ENCODE measurements at regions not wholly inside any gene's neighbourhood (a gene's known extent, or its start where the extent isn't known, plus 50 kb on each side); places are given as distances from the start of the nearest gene placed in this dataset.

DNA sequence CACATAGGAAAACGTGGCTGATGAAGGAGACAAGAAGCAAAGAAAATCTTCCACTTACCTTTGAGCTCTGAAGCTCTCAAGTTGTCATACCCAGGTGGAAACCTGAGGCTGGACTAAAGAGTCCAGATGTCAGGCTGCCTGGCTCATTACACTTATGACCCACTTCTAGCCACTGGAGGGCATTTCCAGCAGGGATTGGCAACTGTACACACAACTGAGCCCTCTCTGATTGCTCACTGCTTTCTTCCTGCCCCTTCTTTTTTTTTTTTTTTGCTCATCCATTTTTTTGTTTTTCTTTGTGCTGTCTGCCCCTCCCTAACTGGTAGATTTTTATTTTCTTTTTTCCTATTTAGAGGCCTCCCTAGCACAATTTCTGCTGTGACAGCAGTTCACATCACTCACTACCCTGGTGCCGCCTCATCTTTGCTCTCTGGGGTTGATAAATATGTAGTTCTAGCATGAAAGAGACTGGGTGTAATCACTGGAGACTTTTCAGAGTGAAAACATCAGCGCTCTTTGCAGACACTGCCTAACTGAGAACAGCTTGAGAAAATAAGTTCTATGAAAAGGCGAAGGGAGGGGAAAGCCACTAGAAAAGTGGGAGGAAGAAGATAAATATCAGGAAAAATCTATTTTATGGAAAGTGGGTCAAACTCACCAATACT is 334.5 kb downstream of the NUF2 start:
- WGBS (ENCODE audit: insufficient coverage, insufficient replicate concordance, low lambda C conversion rate, missing lambda C conversion rate) = 14% methylated on average over 4 of the region's 4 CpGs
- ChIA-PET RAD21 (ENCODE audit: unreplicated experiment) (no interaction called here), POLR2A (no interaction called here), SMC1A (ENCODE audit: uncharacterized antibody, unreplicated experiment) (interaction anchor here (1.1 kb wide), 1 partner anchor 143 kb away, joined by 3 read pairs; no protein-coding TSS in a partner anchor), CTCF (interaction anchor here (0.6 kb wide), 1 partner anchor 621 kb away, joined by 3 read pairs; no protein-coding TSS in a partner anchor)
- Histone ChIP-seq H2AFZ (ENCODE audit: control insufficient read depth, low read depth, low read length) (no peak overlapping the region), H3K4me2 (ENCODE audit: control insufficient read depth, insufficient read depth) (no peak overlapping the region), H3K4me3 (no peak overlapping the region), H4K20me1 (ENCODE audit: control insufficient read depth, insufficient read depth) (no peaks in the 10 kb centered on the region), H3K27me3 (replicated peaks in 1 of 2; ENCODE audit: control insufficient read depth in 2 of 2, insufficient read depth in 2 of 2, low read length in 1 of 2) (no peaks in the 10 kb centered on the region), H3K36me3 (ENCODE audit: control insufficient read depth in 2 of 2, insufficient read depth in 2 of 2, low read length in 1 of 2) (no peaks in the 10 kb centered on the region), H3K4me1 (ENCODE audit: control insufficient read depth, insufficient read depth, low read length) (no peaks in the 10 kb centered on the region), H3K9me3 (replicated peaks; ENCODE audit: control insufficient read depth, insufficient read depth, low read length) (no peaks in the 10 kb centered on the region), H3K79me2 (ENCODE audit: control insufficient read depth, insufficient read depth, low read length) (no peaks in the 10 kb centered on the region), H3K9ac (ENCODE audit: control insufficient read depth, insufficient read depth, low read length) (no peak overlapping the region), H3K27ac (ENCODE audit: control insufficient read depth, insufficient read depth) (no peak overlapping the region)
- TF ChIP-seq YBX1 (IDR thresholded peaks at IDR 0.05) (no peak), RELA (IDR thresholded peaks at IDR 0.05; ENCODE audit: borderline replicate concordance, partially characterized antibody) (no peak), SUZ12 (IDR thresholded peaks at IDR 0.05; ENCODE audit: unreplicated experiment) (no peak), LARP7 (IDR thresholded peaks at IDR 0.05) (no peak), FOXM1 (IDR thresholded peaks at IDR 0.05; ENCODE audit: low read depth, low read length) (no peak), SIX5 (IDR thresholded peaks at IDR 0.05; ENCODE audit: low read depth, low read length, severe bottlenecking) (no peak), RCOR1 (conservative IDR thresholded peaks at IDR 0.05; ENCODE audit: low read depth, low read length) (no peak), NR2C2 (IDR thresholded peaks at IDR 0.05; ENCODE audit: borderline replicate concordance, control insufficient read depth, insufficient read length, low read depth) (no peak), ZSCAN29 (IDR thresholded peaks at IDR 0.05) (no peak), MEF2A (IDR thresholded peaks at IDR 0.05; ENCODE audit: insufficient read depth, low read depth, low read length) (no peak), BACH1 (IDR thresholded peaks at IDR 0.05; ENCODE audit: borderline replicate concordance) (no peak), RBBP5 (conservative IDR thresholded peaks at IDR 0.05) (no peak)
- TF ChIP-seq, protein P1, sequence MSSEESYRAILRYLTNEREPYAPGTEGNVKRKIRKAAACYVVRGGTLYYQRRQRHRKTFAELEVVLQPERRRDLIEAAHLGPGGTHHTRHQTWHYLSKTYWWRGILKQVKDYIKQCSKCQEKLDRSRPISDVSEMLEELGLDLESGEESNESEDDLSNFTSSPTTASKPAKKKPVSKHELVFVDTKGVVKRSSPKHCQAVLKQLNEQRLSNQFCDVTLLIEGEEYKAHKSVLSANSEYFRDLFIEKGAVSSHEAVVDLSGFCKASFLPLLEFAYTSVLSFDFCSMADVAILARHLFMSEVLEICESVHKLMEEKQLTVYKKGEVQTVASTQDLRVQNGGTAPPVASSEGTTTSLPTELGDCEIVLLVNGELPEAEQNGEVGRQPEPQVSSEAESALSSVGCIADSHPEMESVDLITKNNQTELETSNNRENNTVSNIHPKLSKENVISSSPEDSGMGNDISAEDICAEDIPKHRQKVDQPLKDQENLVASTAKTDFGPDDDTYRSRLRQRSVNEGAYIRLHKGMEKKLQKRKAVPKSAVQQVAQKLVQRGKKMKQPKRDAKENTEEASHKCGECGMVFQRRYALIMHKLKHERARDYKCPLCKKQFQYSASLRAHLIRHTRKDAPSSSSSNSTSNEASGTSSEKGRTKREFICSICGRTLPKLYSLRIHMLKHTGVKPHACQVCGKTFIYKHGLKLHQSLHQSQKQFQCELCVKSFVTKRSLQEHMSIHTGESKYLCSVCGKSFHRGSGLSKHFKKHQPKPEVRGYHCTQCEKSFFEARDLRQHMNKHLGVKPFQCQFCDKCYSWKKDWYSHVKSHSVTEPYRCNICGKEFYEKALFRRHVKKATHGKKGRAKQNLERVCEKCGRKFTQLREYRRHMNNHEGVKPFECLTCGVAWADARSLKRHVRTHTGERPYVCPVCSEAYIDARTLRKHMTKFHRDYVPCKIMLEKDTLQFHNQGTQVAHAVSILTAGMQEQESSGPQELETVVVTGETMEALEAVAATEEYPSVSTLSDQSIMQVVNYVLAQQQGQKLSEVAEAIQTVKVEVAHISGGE (CRISPR knock-in tag; IDR thresholded peaks at IDR 0.05) = no peak
- TF ChIP-seq, protein P2, sequence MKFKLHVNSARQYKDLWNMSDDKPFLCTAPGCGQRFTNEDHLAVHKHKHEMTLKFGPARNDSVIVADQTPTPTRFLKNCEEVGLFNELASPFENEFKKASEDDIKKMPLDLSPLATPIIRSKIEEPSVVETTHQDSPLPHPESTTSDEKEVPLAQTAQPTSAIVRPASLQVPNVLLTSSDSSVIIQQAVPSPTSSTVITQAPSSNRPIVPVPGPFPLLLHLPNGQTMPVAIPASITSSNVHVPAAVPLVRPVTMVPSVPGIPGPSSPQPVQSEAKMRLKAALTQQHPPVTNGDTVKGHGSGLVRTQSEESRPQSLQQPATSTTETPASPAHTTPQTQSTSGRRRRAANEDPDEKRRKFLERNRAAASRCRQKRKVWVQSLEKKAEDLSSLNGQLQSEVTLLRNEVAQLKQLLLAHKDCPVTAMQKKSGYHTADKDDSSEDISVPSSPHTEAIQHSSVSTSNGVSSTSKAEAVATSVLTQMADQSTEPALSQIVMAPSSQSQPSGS (IDR thresholded peaks at IDR 0.05; ENCODE audit: low read length) = no peak
- ATAC-seq = no peak
- in situ Hi-C loops (cut with MboI) = no loop called here
- DNase-seq (ENCODE audit: low read depth, low spot score) = no peak
- intact Hi-C loops (cut with micrococcal nuclease; ENCODE audit: unreplicated experiment) = no loop called here
- no TSS peak for BruUV-seq (replicated peaks)
- no peak for FAIRE-seq
